Prostate gland (tissue), 2 donors: ENCODE measurements at regions not wholly inside any gene's neighbourhood (a gene's known extent, or its start where the extent isn't known, plus 50 kb on each side); places are given as distances from the start of the nearest gene placed in this dataset.

ENCODE experiments used
- DNase-seq: peaks from one replicate; pipeline ENCODE4 v3.0.0-alpha.2; 2019; ENCODE audit warnings: low spot score
- H3K27ac ChIP-seq, 2 donors: fragments of 200-600 bp; sonication (generic); 2 replicates each; pipeline ENCODE4 v1.5.1; 2017 to 2019
- H3K27me3 ChIP-seq: fragments of 200-600 bp; sonication (generic); replicated peaks from 2 replicates; pipeline ENCODE4 v1.5.1; 2019; ENCODE audit not compliant: insufficient read depth
- H3K36me3 ChIP-seq, 2 donors: fragments of 200-600 bp; sonication (generic); 1 replicate in 1 of 2; 2 replicates in 1 of 2; pipeline versions ENCODE4 v1.5.1 to v1.8.1; 2017 to 2019
- H3K4me1 ChIP-seq: fragments of 200-600 bp; sonication (generic); replicated peaks from 2 replicates; pipeline ENCODE4 v1.5.1; 2019
- H3K4me3 ChIP-seq, 2 donors: fragments of 200-600 bp; sonication (generic); 2 replicates each; pipeline ENCODE4 v1.5.1; 2017 to 2019
- H3K9me3 ChIP-seq: fragments of 200-600 bp; sonication (generic); 2 replicates; pipeline ENCODE4 v1.5.1; 2017
- CTCF ChIP-seq, 4 experiments: fragments of 200-600 bp in 2 of 4; fragments of 450-650 bp in 2 of 4; sonication (generic) in 2 of 4; IDR thresholded peaks; 1 replicate in 3 of 4; 2 replicates in 1 of 4; pipeline ENCODE4 v1.5.1; 2016 to 2019; ENCODE audit warnings: antibody characterized with exemption in 4 of 4, mild to moderate bottlenecking in 2 of 4, moderate library complexity in 2 of 4
- POLR2A ChIP-seq: fragments of 450-650 bp; IDR thresholded peaks from one replicate; pipeline ENCODE4 v1.6.1; 2016; ENCODE audit warnings: antibody characterized with exemption, mild to moderate bottlenecking
- POLR2AphosphoS5 ChIP-seq: sonication (generic); formaldehyde crosslinking; IDR thresholded peaks from one replicate; pipeline ENCODE4 v1.6.1; 2017; ENCODE audit warnings: antibody characterized with exemption
- WGBS: methylation state at CpG from one replicate; pipeline ENCODE4 v1.1.5; 2018; 5-methylcytosine and 5-hydroxymethylcytosine counted together
- intact Hi-C: fragments of 100-400 bp; cut with DNase I; formaldehyde crosslinking; loops from one replicate; pipeline ENCODE4 v1.14.2; 2022

- no peaks in the 10 kb centered on the region for H3K4me1 ChIP-seq
- 92% methylated on average over 3 of the region's 3 CpGs for WGBS
- H3K9me3 ChIP-seq, result no peaks in the 10 kb centered on the region
- no peak overlapping the region for H3K27ac ChIP-seq
- intact Hi-C loops, result no loop called here
- TF ChIP-seq POLR2AphosphoS5 (no peak), POLR2A (no peak), CTCF (IDR thresholded peaks at IDR 0.05) (no peak)
- H3K4me3 ChIP-seq, result no peak overlapping the region
- H3K27me3 ChIP-seq, result no peaks in the 10 kb centered on the region
- no peak for DNase-seq
- no peaks in the 10 kb centered on the region for H3K36me3 ChIP-seq
Measured at GRCh38 chr12:58186914-58187313, 245.5 kb downstream of the ATP23 start.

GRCh38 chr12:58189030-58189429 is 247.7 kb downstream of the ATP23 start:
- Histone ChIP-seq H3K4me1 (no peaks in the 10 kb centered on the region), H3K9me3 (no peaks in the 10 kb centered on the region), H3K4me3 (no peak overlapping the region), H3K27ac (no peak overlapping the region), H3K27me3 (no peaks in the 10 kb centered on the region), H3K36me3 (no peaks in the 10 kb centered on the region)
- no peak for DNase-seq
- intact Hi-C loops, result no loop called here
- TF ChIP-seq CTCF (IDR thresholded peaks at IDR 0.05), result no peak
- no peak for TF ChIP-seq POLR2AphosphoS5
- TF ChIP-seq POLR2A, result no peak
- 45% methylated on average over 1 of the region's 1 CpG for WGBS

- Histone ChIP-seq H3K4me3 (no peak overlapping the region), H3K27ac (no peak overlapping the region), H3K4me1 (no peaks in the 10 kb centered on the region), H3K36me3 (no peaks in the 10 kb centered on the region), H3K27me3 (no peaks in the 10 kb centered on the region), H3K9me3 (no peaks in the 10 kb centered on the region)
- DNase-seq, result no peak
- intact Hi-C loops, result no loop called here
- TF ChIP-seq CTCF (IDR thresholded peaks at IDR 0.05), result no peak
- TF ChIP-seq POLR2AphosphoS5, result no peak
- TF ChIP-seq POLR2A, result no peak
- WGBS, result 50% methylated on average over 3 of the region's 3 CpGs
Measured at GRCh38 chr12:58189893-58190292, 248.5 kb downstream of the ATP23 start.

- Histone ChIP-seq H3K36me3 (no peaks in the 10 kb centered on the region), H3K27ac (no peak overlapping the region), H3K4me3 (no peak overlapping the region), H3K4me1 (no peaks in the 10 kb centered on the region), H3K27me3 (no peaks in the 10 kb centered on the region), H3K9me3 (no peaks in the 10 kb centered on the region)
- no peak for DNase-seq
- intact Hi-C loops, result no loop called here
- WGBS, result 70% methylated on average over 5 of the region's 5 CpGs
- TF ChIP-seq CTCF (IDR thresholded peaks at IDR 0.05) (no peak), POLR2AphosphoS5 (no peak), POLR2A (no peak)
Measured at GRCh38 chr12:58190618-58191017, 249.3 kb downstream of the ATP23 start.

- Histone ChIP-seq H3K4me3 (no peak overlapping the region), H3K9me3 (no peaks in the 10 kb centered on the region), H3K36me3 (no peaks in the 10 kb centered on the region), H3K27ac (no peak overlapping the region), H3K27me3 (no peaks in the 10 kb centered on the region), H3K4me1 (no peaks in the 10 kb centered on the region)
- no peak for TF ChIP-seq POLR2AphosphoS5
- intact Hi-C loops, result no loop called here
- DNase-seq, result no peak
Measured at GRCh38 chr12:58196971-58197370, 255.6 kb downstream of the ATP23 start.
